ENCODE measurements at regions not wholly inside any gene's neighbourhood (a gene's known extent, or its start where the extent isn't known, plus 50 kb on each side); places are given as distances from the start of the nearest gene placed in this dataset.

GRCh38 chr5:166086568-166086967, 2204.9 kb upstream of the WWC1 start:
- no peaks in the 10 kb centered on the region for H3K36me3 ChIP-seq (ENCODE audit: control insufficient read depth in 2 of 3, insufficient read depth in 3 of 3, low read length in 3 of 3)
- no peak overlapping the region for H3K27ac Mint-ChIP-seq
- no peaks in the 10 kb centered on the region for H3K27me3 Mint-ChIP-seq
- POLR2A ChIA-PET, result no interaction called here
- H3K36me3 Mint-ChIP-seq, result peaks cover 0 to 4% (median 0%) of the 10 kb centered on the region in 5 donors
- no peaks in the 10 kb centered on the region for H3K4me1 ChIP-seq (ENCODE audit: control insufficient read depth in 2 of 2, insufficient read depth in 2 of 2, low read length in 2 of 2)
- CTCF ChIA-PET, result no interaction called here
- H3K27ac ChIP-seq (ENCODE audit: low read depth, low read length), result no peak overlapping the region
- intact Hi-C loops (cut with micrococcal nuclease), result no loop called here
- H3K4me3 Mint-ChIP-seq, result no peak overlapping the region
- no peak for DNase-seq
- no peaks in the 10 kb centered on the region for H3K27me3 ChIP-seq (ENCODE audit: control insufficient read depth in 2 of 2, insufficient read depth in 2 of 2, low read length in 2 of 2)
- no peaks in the 10 kb centered on the region for H3K4me1 Mint-ChIP-seq
- peaks cover 0 to 26% (median 1%) of the 10 kb centered on the region in 11 donors for H3K9me3 Mint-ChIP-seq
- no peak for ATAC-seq
- H3K9me3 ChIP-seq (ENCODE audit: control insufficient read depth in 2 of 3, low read length in 3 of 3), result no peaks in the 10 kb centered on the region
- no peak overlapping the region for H3K4me3 ChIP-seq (ENCODE audit: low read length)

- Mint-ChIP-seq H3K9me3 (peaks cover 0 to 25% (median 5%) of the 10 kb centered on the region in 11 donors), H3K27me3 (no peaks in the 10 kb centered on the region), H3K36me3 (peaks cover 0 to 4% (median 0%) of the 10 kb centered on the region in 5 donors), H3K27ac (no peak overlapping the region), H3K4me3 (no peak overlapping the region), H3K4me1 (no peaks in the 10 kb centered on the region)
- Histone ChIP-seq H3K4me3 (ENCODE audit: low read length) (no peak overlapping the region), H3K36me3 (ENCODE audit: control insufficient read depth in 2 of 3, insufficient read depth in 3 of 3, low read length in 3 of 3) (no peaks in the 10 kb centered on the region), H3K27me3 (ENCODE audit: control insufficient read depth in 2 of 2, insufficient read depth in 2 of 2, low read length in 2 of 2) (no peaks in the 10 kb centered on the region), H3K27ac (ENCODE audit: low read depth, low read length) (no peak overlapping the region), H3K9me3 (ENCODE audit: control insufficient read depth in 2 of 3, low read length in 3 of 3) (peaks cover 0 to 4% (median 0%) of the 10 kb centered on the region in 3 experiments), H3K4me1 (ENCODE audit: control insufficient read depth in 2 of 2, insufficient read depth in 2 of 2, low read length in 2 of 2) (no peaks in the 10 kb centered on the region)
- intact Hi-C loops (cut with micrococcal nuclease), result no loop called here
- ChIA-PET CTCF (no interaction called here), POLR2A (no interaction called here)
- DNase-seq (no peak), ATAC-seq (no peak)
Observed at GRCh38 chr5:166088389-166089039, 2202.9 kb upstream of the WWC1 start.

GRCh38 chr5:166091931-166092330, 2199.5 kb upstream of the WWC1 start:
- ChIA-PET POLR2A (no interaction called here), CTCF (no interaction called here)
- no peak for DNase-seq
- no peak for ATAC-seq
- Mint-ChIP-seq H3K27ac (no peak overlapping the region), H3K9me3 (peaks cover 2 to 21% (median 4%) of the 10 kb centered on the region in 11 donors), H3K4me1 (no peaks in the 10 kb centered on the region), H3K4me3 (no peak overlapping the region), H3K27me3 (no peaks in the 10 kb centered on the region), H3K36me3 (no peaks in the 10 kb centered on the region)
- H3K4me1 ChIP-seq (ENCODE audit: control insufficient read depth in 2 of 2, insufficient read depth in 2 of 2, low read length in 2 of 2), result no peaks in the 10 kb centered on the region
- H3K9me3 ChIP-seq (ENCODE audit: control insufficient read depth in 2 of 3, low read length in 3 of 3), result peaks cover 0 to 5% (median 0%) of the 10 kb centered on the region in 3 experiments
- no peak overlapping the region for H3K27ac ChIP-seq (ENCODE audit: low read depth, low read length)
- no peaks in the 10 kb centered on the region for H3K27me3 ChIP-seq (ENCODE audit: control insufficient read depth in 2 of 2, insufficient read depth in 2 of 2, low read length in 2 of 2)
- H3K4me3 ChIP-seq (ENCODE audit: low read length), result no peak overlapping the region
- intact Hi-C loops (cut with micrococcal nuclease), result no loop called here
- no peaks in the 10 kb centered on the region for H3K36me3 ChIP-seq (ENCODE audit: control insufficient read depth in 2 of 3, insufficient read depth in 3 of 3, low read length in 3 of 3)

- Histone ChIP-seq H3K9me3 (ENCODE audit: control insufficient read depth in 2 of 3, low read length in 3 of 3) (peaks cover 0 to 5% (median 0%) of the 10 kb centered on the region in 3 experiments), H3K36me3 (ENCODE audit: control insufficient read depth in 2 of 3, insufficient read depth in 3 of 3, low read length in 3 of 3) (no peaks in the 10 kb centered on the region), H3K4me3 (ENCODE audit: low read length) (no peak overlapping the region), H3K27ac (ENCODE audit: low read depth, low read length) (no peak overlapping the region), H3K27me3 (ENCODE audit: control insufficient read depth in 2 of 2, insufficient read depth in 2 of 2, low read length in 2 of 2) (no peaks in the 10 kb centered on the region), H3K4me1 (ENCODE audit: control insufficient read depth in 2 of 2, insufficient read depth in 2 of 2, low read length in 2 of 2) (no peaks in the 10 kb centered on the region)
- ATAC-seq (no peak), DNase-seq (no peak)
- H3K4me1 Mint-ChIP-seq, result no peaks in the 10 kb centered on the region
- ChIA-PET CTCF (no interaction called here), POLR2A (no interaction called here)
- H3K9me3 Mint-ChIP-seq, result peaks cover 2 to 17% (median 4%) of the 10 kb centered on the region in 11 donors
- intact Hi-C loops (cut with micrococcal nuclease), result no loop called here
- no peak overlapping the region for H3K27ac Mint-ChIP-seq
- no peaks in the 10 kb centered on the region for H3K27me3 Mint-ChIP-seq
- H3K36me3 Mint-ChIP-seq, result no peaks in the 10 kb centered on the region
- H3K4me3 Mint-ChIP-seq, result no peak overlapping the region
Observed at GRCh38 chr5:166093312-166093711, 2198.1 kb upstream of the WWC1 start.

GRCh38 chr5:166102947-166103346, 2188.5 kb upstream of the WWC1 start:
- ATAC-seq (no peak), DNase-seq (no peak)
- H3K4me3 ChIP-seq (ENCODE audit: low read length), result no peak overlapping the region
- intact Hi-C loops (cut with micrococcal nuclease), result no loop called here
- no peak overlapping the region for H3K27ac Mint-ChIP-seq
- no peaks in the 10 kb centered on the region for H3K36me3 ChIP-seq (ENCODE audit: control insufficient read depth in 2 of 3, insufficient read depth in 3 of 3, low read length in 3 of 3)
- H3K27me3 Mint-ChIP-seq, result no peaks in the 10 kb centered on the region
- no peaks in the 10 kb centered on the region for H3K9me3 ChIP-seq (ENCODE audit: control insufficient read depth in 2 of 3, low read length in 3 of 3)
- H3K36me3 Mint-ChIP-seq, result no peaks in the 10 kb centered on the region
- H3K4me1 ChIP-seq (ENCODE audit: control insufficient read depth in 2 of 2, insufficient read depth in 2 of 2, low read length in 2 of 2), result no peaks in the 10 kb centered on the region
- H3K9me3 Mint-ChIP-seq, result peaks cover 0 to 32% (median 7%) of the 10 kb centered on the region in 11 donors
- ChIA-PET CTCF (no interaction called here), POLR2A (no interaction called here)
- H3K27ac ChIP-seq (ENCODE audit: low read depth, low read length), result no peak overlapping the region
- H3K27me3 ChIP-seq (ENCODE audit: control insufficient read depth in 2 of 2, insufficient read depth in 2 of 2, low read length in 2 of 2), result no peaks in the 10 kb centered on the region
- no peaks in the 10 kb centered on the region for H3K4me1 Mint-ChIP-seq
- H3K4me3 Mint-ChIP-seq, result no peak overlapping the region

GRCh38 chr5:166111021-166111420, 2180.4 kb upstream of the WWC1 start:
- no peak overlapping the region for H3K27ac Mint-ChIP-seq
- CTCF ChIA-PET, result no interaction called here
- Histone ChIP-seq H3K36me3 (ENCODE audit: control insufficient read depth in 2 of 3, insufficient read depth in 3 of 3, low read length in 3 of 3) (no peaks in the 10 kb centered on the region), H3K27ac (ENCODE audit: low read depth, low read length) (no peak overlapping the region), H3K27me3 (ENCODE audit: control insufficient read depth in 2 of 2, insufficient read depth in 2 of 2, low read length in 2 of 2) (no peaks in the 10 kb centered on the region), H3K9me3 (ENCODE audit: control insufficient read depth in 2 of 3, low read length in 3 of 3) (no peaks in the 10 kb centered on the region), H3K4me1 (ENCODE audit: control insufficient read depth in 2 of 2, insufficient read depth in 2 of 2, low read length in 2 of 2) (no peaks in the 10 kb centered on the region), H3K4me3 (ENCODE audit: low read length) (no peak overlapping the region)
- ATAC-seq (no peak), DNase-seq (no peak)
- no peaks in the 10 kb centered on the region for H3K27me3 Mint-ChIP-seq
- no peaks in the 10 kb centered on the region for H3K4me1 Mint-ChIP-seq
- H3K36me3 Mint-ChIP-seq, result no peaks in the 10 kb centered on the region
- peaks cover 2 to 16% (median 4%) of the 10 kb centered on the region in 11 donors for H3K9me3 Mint-ChIP-seq
- POLR2A ChIA-PET, result no interaction called here
- no peak overlapping the region for H3K4me3 Mint-ChIP-seq
- intact Hi-C loops (cut with micrococcal nuclease), result no loop called here

Measured in naive thymus-derived CD4-positive, alpha-beta T cell (primary cell).